Gastroesophageal sphincter (tissue), 4 donors: ENCODE measurements at regions not wholly inside any gene's neighbourhood (a gene's known extent, or its start where the extent isn't known, plus 50 kb on each side); places are given as distances from the start of the nearest gene placed in this dataset.

Experiments
- ATAC-seq: fragments of 150-250 bp; one replicate; pipeline ENCODE4 v1.9.1; 2016; ENCODE audit warnings: mild to moderate bottlenecking, moderate library complexity
- H3K27ac ChIP-seq, 4 donors: fragments of 200-600 bp; sonication (generic) in 3 of 4; 1 replicate in 3 of 4; 2 replicates in 1 of 4; pipeline ENCODE4 v1.5.1; 2016 to 2019
- H3K27me3 ChIP-seq: fragments of 200-600 bp; sonication (generic); one replicate; pipeline ENCODE4 v1.5.1; 2019
- H3K36me3 ChIP-seq, 2 donors: fragments of 200-600 bp; sonication (generic); one replicate each; pipeline ENCODE4 v1.5.1; 2019; ENCODE audit warnings: control low read depth in 1 of 2
- H3K4me1 ChIP-seq, 3 donors: fragments of 200-600 bp; sonication (generic); 1 replicate in 2 of 3; 2 replicates in 1 of 3; pipeline ENCODE4 v1.5.1; 2016 to 2019; ENCODE audit warnings: control low read depth in 2 of 3
- H3K4me3 ChIP-seq, 2 donors: fragments of 200-600 bp; sonication (generic); one replicate each; pipeline ENCODE4 v1.5.1; 2019; ENCODE audit warnings: mild to moderate bottlenecking in 1 of 2, moderate library complexity in 1 of 2
- H3K9me3 ChIP-seq, 3 donors: fragments of 200-600 bp; sonication (generic); one replicate each; pipeline ENCODE4 v1.5.1; 2017 to 2019; ENCODE audit warnings: control low read depth in 2 of 3
- EP300 ChIP-seq: sonication (generic); formaldehyde crosslinking; IDR thresholded peaks from one replicate; pipeline ENCODE4 v1.6.1; 2017; ENCODE audit warnings: antibody characterized with exemption, mild to moderate bottlenecking
- POLR2A ChIP-seq, 2 donors: fragments of 450-650 bp; IDR thresholded peaks; one replicate each; pipeline ENCODE4 v1.6.1; 2017; ENCODE audit warnings: antibody characterized with exemption in 2 of 2, mild to moderate bottlenecking in 2 of 2, moderate library complexity in 1 of 2
- POLR2AphosphoS5 ChIP-seq: sonication (generic); formaldehyde crosslinking; IDR thresholded peaks from one replicate; pipeline ENCODE4 v1.6.1; 2017; ENCODE audit warnings: antibody characterized with exemption
- WGBS, 2 donors: methylation state at CpG; one replicate each; pipeline ENCODE4 v1.1.5; 2018; ENCODE audit warnings: low coverage in 1 of 2; 5-methylcytosine and 5-hydroxymethylcytosine counted together
- TF ChIP-seq, protein P1 (sequence below), 4 experiments: fragments of 200-600 bp in 2 of 4; fragments of 450-650 bp in 2 of 4; sonication (generic) in 1 of 4; IDR thresholded peaks; one replicate each; pipeline ENCODE4 v1.5.1; 2017 to 2019; ENCODE audit warnings: antibody characterized with exemption in 4 of 4, mild to moderate bottlenecking in 2 of 4, moderate library complexity in 2 of 4

DNA sequence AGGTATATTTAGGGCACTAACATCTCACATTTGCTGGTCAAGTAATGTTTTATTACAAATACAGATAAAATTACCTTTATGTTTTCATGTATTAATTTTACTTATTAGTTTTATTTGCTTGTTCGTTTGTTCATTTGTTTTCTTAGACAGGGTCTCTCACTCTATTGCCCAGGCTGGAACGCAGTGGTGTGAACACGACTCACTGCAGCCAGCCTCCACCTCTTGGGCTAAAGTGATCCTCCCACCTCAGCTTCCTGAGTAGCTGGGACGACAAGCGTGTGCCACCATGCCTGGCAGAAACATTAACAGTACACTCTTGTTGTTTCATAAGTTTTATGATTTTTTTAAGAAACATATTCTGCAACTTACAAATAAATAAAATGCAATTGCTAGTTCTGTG is 123.2 kb downstream of the ZNF608 start:
- WGBS, 2 donors, result 91 to 100% methylated on average over 2 to 5 of the region's 5 CpGs
- TF ChIP-seq POLR2AphosphoS5, result no peak
- TF ChIP-seq POLR2A (IDR thresholded peaks at IDR 0.05), result no peak
- TF ChIP-seq EP300, result no peak
- TF ChIP-seq, protein P1, sequence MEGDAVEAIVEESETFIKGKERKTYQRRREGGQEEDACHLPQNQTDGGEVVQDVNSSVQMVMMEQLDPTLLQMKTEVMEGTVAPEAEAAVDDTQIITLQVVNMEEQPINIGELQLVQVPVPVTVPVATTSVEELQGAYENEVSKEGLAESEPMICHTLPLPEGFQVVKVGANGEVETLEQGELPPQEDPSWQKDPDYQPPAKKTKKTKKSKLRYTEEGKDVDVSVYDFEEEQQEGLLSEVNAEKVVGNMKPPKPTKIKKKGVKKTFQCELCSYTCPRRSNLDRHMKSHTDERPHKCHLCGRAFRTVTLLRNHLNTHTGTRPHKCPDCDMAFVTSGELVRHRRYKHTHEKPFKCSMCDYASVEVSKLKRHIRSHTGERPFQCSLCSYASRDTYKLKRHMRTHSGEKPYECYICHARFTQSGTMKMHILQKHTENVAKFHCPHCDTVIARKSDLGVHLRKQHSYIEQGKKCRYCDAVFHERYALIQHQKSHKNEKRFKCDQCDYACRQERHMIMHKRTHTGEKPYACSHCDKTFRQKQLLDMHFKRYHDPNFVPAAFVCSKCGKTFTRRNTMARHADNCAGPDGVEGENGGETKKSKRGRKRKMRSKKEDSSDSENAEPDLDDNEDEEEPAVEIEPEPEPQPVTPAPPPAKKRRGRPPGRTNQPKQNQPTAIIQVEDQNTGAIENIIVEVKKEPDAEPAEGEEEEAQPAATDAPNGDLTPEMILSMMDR (IDR thresholded peaks at IDR 0.05), result no peak
- H3K4me3 ChIP-seq, result no peak overlapping the region
- H3K36me3 ChIP-seq, result no peaks in the 10 kb centered on the region
- no peaks in the 10 kb centered on the region for H3K4me1 ChIP-seq
- H3K27me3 ChIP-seq, result no peaks in the 10 kb centered on the region
- no peak for ATAC-seq
- H3K9me3 ChIP-seq, result no peaks in the 10 kb centered on the region
- no peak overlapping the region for H3K27ac ChIP-seq

DNA sequence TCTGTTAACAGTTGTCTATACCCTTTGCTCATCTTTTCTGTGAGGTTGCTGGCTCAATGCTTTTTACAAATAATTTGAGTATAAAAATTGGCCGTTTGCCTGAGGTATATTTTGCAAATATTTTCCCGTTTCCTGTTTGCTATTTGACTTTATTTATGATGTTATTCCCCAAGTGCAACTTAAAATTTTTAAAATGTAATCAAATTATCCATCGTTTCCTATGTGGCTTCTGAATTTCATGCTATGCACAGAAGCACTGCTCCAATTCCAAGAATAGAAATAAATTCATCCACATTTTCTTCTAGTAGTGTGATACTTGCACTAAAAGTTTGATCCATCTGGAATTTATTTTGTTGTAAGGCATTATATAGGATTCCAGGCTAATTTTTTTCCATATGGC is 123.6 kb downstream of the ZNF608 start:
- Histone ChIP-seq H3K27ac (no peak overlapping the region), H3K4me3 (no peak overlapping the region), H3K27me3 (no peaks in the 10 kb centered on the region), H3K9me3 (no peaks in the 10 kb centered on the region), H3K36me3 (no peaks in the 10 kb centered on the region), H3K4me1 (no peaks in the 10 kb centered on the region)
- 69 to 84% methylated on average over 3 of the region's 3 CpGs for WGBS, 2 donors
- ATAC-seq, result no peak
- TF ChIP-seq, protein P1 (IDR thresholded peaks at IDR 0.05), result no peak
- TF ChIP-seq EP300, result no peak
- no peak for TF ChIP-seq POLR2A (IDR thresholded peaks at IDR 0.05)

DNA sequence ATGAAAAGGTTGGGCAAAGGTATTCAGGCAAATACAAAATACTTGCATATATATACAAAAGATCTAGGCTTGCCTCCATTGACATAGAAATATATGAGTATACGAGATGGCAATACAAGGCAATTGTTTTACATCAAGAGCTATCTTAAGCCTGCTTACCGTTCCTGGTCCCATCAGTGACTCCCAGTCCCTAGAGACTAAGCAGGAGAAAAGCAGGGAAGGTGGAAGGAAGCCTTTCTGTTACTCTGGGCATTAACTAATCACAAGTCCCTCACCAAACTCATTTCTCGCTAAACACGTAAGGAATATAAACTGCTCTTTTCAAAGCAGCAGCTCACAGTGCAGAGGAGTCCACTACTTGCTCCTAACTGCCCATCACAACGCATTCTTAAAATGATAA is 125.2 kb downstream of the ZNF608 start:
- Histone ChIP-seq H3K27ac (no peak overlapping the region), H3K9me3 (no peaks in the 10 kb centered on the region), H3K4me3 (no peak overlapping the region), H3K27me3 (no peaks in the 10 kb centered on the region), H3K4me1 (no peaks in the 10 kb centered on the region), H3K36me3 (no peaks in the 10 kb centered on the region)
- WGBS, 2 donors, result 81 to 89% methylated on average over 5 of the region's 5 CpGs
- ATAC-seq, result no peak
- TF ChIP-seq EP300 (no peak), POLR2AphosphoS5 (no peak), POLR2A (IDR thresholded peaks at IDR 0.05) (no peak)
- TF ChIP-seq, protein P1 (IDR thresholded peaks at IDR 0.05), result no peak

DNA sequence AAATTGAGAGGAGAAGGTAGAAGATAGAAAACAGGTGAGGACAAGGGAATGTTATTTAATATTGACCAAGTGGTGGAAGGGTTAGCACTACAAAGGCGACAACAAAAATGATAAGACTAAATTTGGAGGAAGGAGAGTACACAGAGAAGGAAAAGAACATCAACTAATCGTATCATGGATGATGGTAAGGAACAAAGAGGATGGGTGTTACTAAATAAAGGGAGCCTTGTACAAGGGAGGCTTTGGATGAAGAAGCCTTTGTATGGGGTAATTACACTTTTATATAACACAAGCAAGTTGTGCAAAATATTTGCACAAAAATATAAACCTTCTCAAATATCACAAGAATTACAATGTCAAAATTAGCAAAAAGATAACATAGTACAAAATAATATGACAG is 125.7 kb downstream of the ZNF608 start:
- no peaks in the 10 kb centered on the region for H3K4me1 ChIP-seq
- 87 to 100% methylated on average over 1 to 2 of the region's 2 CpGs for WGBS, 2 donors

DNA sequence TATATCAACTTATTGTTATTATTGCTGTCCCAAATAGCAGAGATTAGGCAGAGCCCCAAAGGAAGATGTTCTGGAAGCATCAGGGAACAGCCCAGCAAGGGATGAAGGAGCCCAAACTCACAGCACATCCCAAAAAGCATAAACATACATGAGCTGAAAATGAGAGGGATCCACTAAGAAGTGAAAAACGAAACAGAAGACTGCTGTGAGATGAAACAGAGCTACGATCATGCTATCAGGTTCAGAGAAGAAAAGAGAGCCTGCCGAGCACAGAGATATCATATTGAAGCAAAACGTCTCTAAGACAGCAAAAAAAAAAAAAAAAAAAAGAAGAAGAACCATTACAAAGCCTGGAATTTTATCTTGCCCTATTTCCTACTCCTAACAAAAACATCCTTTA is 127.3 kb downstream of the ZNF608 start:
- TF ChIP-seq, protein P1 (IDR thresholded peaks at IDR 0.05), result no peak
- no peak for TF ChIP-seq POLR2AphosphoS5
- no peak for TF ChIP-seq POLR2A (IDR thresholded peaks at IDR 0.05)
- no peak for ATAC-seq
- WGBS, 2 donors, result 77 to 91% methylated on average over 3 to 4 of the region's 4 CpGs

More for the DNA sequence above, 125.7 kb downstream of the ZNF608 start:
- Histone ChIP-seq H3K27ac (no peak overlapping the region), H3K9me3 (no peaks in the 10 kb centered on the region), H3K27me3 (no peaks in the 10 kb centered on the region), H3K4me3 (no peak overlapping the region), H3K36me3 (no peaks in the 10 kb centered on the region)
- TF ChIP-seq, protein P1 (IDR thresholded peaks at IDR 0.05), result no peak
- TF ChIP-seq POLR2A (IDR thresholded peaks at IDR 0.05) (no peak), POLR2AphosphoS5 (no peak), EP300 (no peak)
- ATAC-seq, result no peak

More for the DNA sequence above, 127.3 kb downstream of the ZNF608 start:
- Histone ChIP-seq H3K4me1 (no peaks in the 10 kb centered on the region), H3K4me3 (no peak overlapping the region), H3K36me3 (no peaks in the 10 kb centered on the region), H3K9me3 (no peaks in the 10 kb centered on the region), H3K27ac (no peak overlapping the region), H3K27me3 (no peaks in the 10 kb centered on the region)
